SK-N-SH (cell line): ENCODE measurements at regions not wholly inside any gene's neighbourhood (a gene's known extent, or its start where the extent isn't known, plus 50 kb on each side); places are given as distances from the start of the nearest gene placed in this dataset.

Experiments
- CTCF ChIA-PET: fragments of 300-600, 350-600 bp; formaldehyde crosslinking; extraction: SDS; loops from one replicate; lab custom pipeline; 2021; lab: Yijun Ruan, JAX
- POLR2A ChIA-PET: fragments of 350-600 bp; sonication (Branson Sonifier 250); formaldehyde crosslinking; extraction: SDS; loops from one replicate; lab custom pipeline; 2020; ENCODE audit warnings: antibody characterized with exemption, inconsistent platforms; lab: Yijun Ruan, JAX
- DNase-seq: peaks from one replicate; pipeline ENCODE4 v3.0.0; 2012
- H2AFZ ChIP-seq: fragments of 200-600 bp; sonication (generic); 2 replicates; pipeline ENCODE4 v1.8.1; 2016; ENCODE audit warnings: antibody characterized with exemption, mild to moderate bottlenecking, low read depth
- H3F3A ChIP-seq: fragments of 200-600 bp; sonication (generic); replicated peaks from 2 replicates; pipeline ENCODE3; 2016; ENCODE audit warnings: antibody characterized with exemption, mild to moderate bottlenecking; ENCODE audit not compliant: insufficient read depth
- H3K27ac ChIP-seq, 2 experiments: fragments of 200-500 bp in 1 of 2; fragments of 200-600 bp in 1 of 2; sonication (Bioruptor generic) in 1 of 2; sonication (generic), shearing (Covaris generic) in 1 of 2; 2 replicates each; pipeline versions ENCODE4 v1.5.1 to v1.6.1; 2014 to 2016; ENCODE audit warnings: low read depth in 2 of 2, inconsistent platforms in 1 of 2, low read length in 1 of 2, mild to moderate bottlenecking in 1 of 2, mixed read lengths in 1 of 2
- H3K27me3 ChIP-seq: fragments of 200-600 bp; sonication (generic), shearing (Covaris generic); 2 replicates; pipeline ENCODE4 v1.6.1; 2016; ENCODE audit warnings: mixed run types; ENCODE audit not compliant: insufficient read depth
- H3K36me3 ChIP-seq, 2 experiments: fragments of 200-500 bp in 1 of 2; fragments of 200-600 bp in 1 of 2; sonication (Bioruptor generic) in 1 of 2; sonication (generic) in 1 of 2; replicated peaks in 1 of 2; 2 replicates each; pipeline versions ENCODE3 to v1.5.1; 2014 to 2016; ENCODE audit warnings: low read length in 1 of 2, mild to moderate bottlenecking in 1 of 2; ENCODE audit not compliant: insufficient read depth in 2 of 2, control insufficient read depth in 1 of 2
- H3K4me1 ChIP-seq, 2 experiments: fragments of 200-500 bp in 1 of 2; fragments of 200-600 bp in 1 of 2; sonication (Bioruptor generic) in 1 of 2; sonication (generic), shearing (Covaris generic) in 1 of 2; 2 replicates each; pipeline versions ENCODE4 v1.5.1 to v1.6.1; 2014 to 2016; ENCODE audit warnings: low read depth in 1 of 2, low read length in 1 of 2, mixed run types in 1 of 2; ENCODE audit not compliant: insufficient read depth in 2 of 2, control insufficient read depth in 1 of 2
- H3K4me2 ChIP-seq: fragments of 200-600 bp; sonication (generic), shearing (Covaris generic); 2 replicates; pipeline ENCODE4 v1.6.1; 2017; ENCODE audit warnings: mixed run types
- H3K4me3 ChIP-seq, 2 experiments: fragments of 200-500 bp in 1 of 2; fragments of 200-600 bp in 1 of 2; sonication (Bioruptor generic) in 1 of 2; sonication (generic), shearing (Covaris generic) in 1 of 2; 2 replicates each; pipeline versions ENCODE4 v1.5.1 to v1.8.1; 2014 to 2016; ENCODE audit warnings: low read depth in 2 of 2, inconsistent platforms in 1 of 2, low read length in 1 of 2, mild to moderate bottlenecking in 1 of 2, mixed read lengths in 1 of 2, moderate library complexity in 1 of 2
- H3K79me2 ChIP-seq: fragments of 200-600 bp; sonication (generic); 2 replicates; pipeline ENCODE4 v1.8.1; 2017; ENCODE audit warnings: mild to moderate bottlenecking; ENCODE audit not compliant: insufficient read depth
- H3K9ac ChIP-seq: fragments of 200-600 bp; sonication (generic); 2 replicates; pipeline ENCODE4 v1.6.1; 2017; ENCODE audit warnings: mixed run types
- H3K9me2 ChIP-seq: fragments of 200-600 bp; sonication (generic); 2 replicates; pipeline ENCODE4 v1.6.1; 2017; ENCODE audit warnings: mixed run types
- H3K9me3 ChIP-seq: fragments of 200-600 bp; sonication (generic); 2 replicates; pipeline ENCODE4 v1.6.1; 2017; ENCODE audit warnings: mixed run types, mild to moderate bottlenecking, moderate library complexity
- H4K20me1 ChIP-seq: fragments of 200-600 bp; sonication (generic); 2 replicates; pipeline ENCODE4 v1.6.1; 2017; ENCODE audit warnings: mild to moderate bottlenecking, mixed run types; ENCODE audit not compliant: insufficient read depth
- CHD2 ChIP-seq: fragments of 150-350 bp; IDR thresholded peaks from 2 replicates; pipeline ENCODE4 v1.6.1; 2018; ENCODE audit warnings: low read length; ENCODE audit not compliant: partially characterized antibody
- ELF1 ChIP-seq: IDR thresholded peaks from 2 replicates; pipeline ENCODE4 v1.4.0; 2012
- EP300 ChIP-seq, 2 experiments: IDR thresholded peaks; 2 replicates each; pipeline versions ENCODE4 v1.4.0 to v1.6.1; 2012; ENCODE audit warnings: borderline replicate concordance in 1 of 2, low read depth in 1 of 2, low read length in 1 of 2
- GABPA ChIP-seq: IDR thresholded peaks from 2 replicates; pipeline ENCODE4 v1.4.0; 2012; ENCODE audit warnings: low read depth, mild to moderate bottlenecking
- IRF3 ChIP-seq: fragments of 150-350 bp; IDR thresholded peaks from 2 replicates; pipeline ENCODE4 v1.6.1; 2016; ENCODE audit warnings: mild to moderate bottlenecking, low read depth, low read length
- JUND ChIP-seq: IDR thresholded peaks from 2 replicates; pipeline ENCODE4 v1.4.0; 2012
- MAX ChIP-seq: IDR thresholded peaks from 2 replicates; pipeline ENCODE4 v1.4.0; 2012; ENCODE audit warnings: low read depth
- MEF2A ChIP-seq: IDR thresholded peaks from 2 replicates; pipeline ENCODE4 v1.4.0; 2012; ENCODE audit warnings: low read depth, borderline replicate concordance
- MXI1 ChIP-seq: IDR thresholded peaks from 2 replicates; pipeline ENCODE4 v1.6.1; 2012; ENCODE audit warnings: mild to moderate bottlenecking, low read depth, low read length, improper control_type of control experiment
- NFIC ChIP-seq: IDR thresholded peaks from 2 replicates; pipeline ENCODE4 v1.4.0; 2012; ENCODE audit warnings: borderline replicate concordance
- PBX3 ChIP-seq: IDR thresholded peaks from 2 replicates; pipeline ENCODE4; 2012
- POLR2AphosphoS5 ChIP-seq: IDR thresholded peaks from 2 replicates; pipeline ENCODE4 v1.6.1; 2012; ENCODE audit warnings: low read depth, low read length
- RAD21 ChIP-seq: IDR thresholded peaks from 2 replicates; pipeline ENCODE4 v1.6.1; 2012; ENCODE audit warnings: mild to moderate bottlenecking, low read length
- RCOR1 ChIP-seq: fragments of 150-350 bp; IDR thresholded peaks from 2 replicates; pipeline ENCODE4 v1.6.1; 2017; ENCODE audit warnings: antibody characterized with exemption, low read length
- RXRA ChIP-seq: IDR thresholded peaks from 2 replicates; pipeline ENCODE4 v1.4.0; 2012; ENCODE audit warnings: low read depth, mild to moderate bottlenecking, borderline replicate concordance
- SIN3A ChIP-seq: IDR thresholded peaks from 2 replicates; pipeline ENCODE4 v1.6.1; 2012; ENCODE audit warnings: low read depth, mild to moderate bottlenecking, low read length, moderate library complexity, borderline replicate concordance
- SMC3 ChIP-seq: IDR thresholded peaks from 2 replicates; pipeline ENCODE4 v1.6.1; 2012; ENCODE audit warnings: low read depth, low read length, improper control_type of control experiment
- TAF1 ChIP-seq: IDR thresholded peaks from 2 replicates; pipeline ENCODE4 v1.6.1; 2012; ENCODE audit warnings: low read depth, mild to moderate bottlenecking, low read length, moderate library complexity, borderline replicate concordance
- TCF12 ChIP-seq: IDR thresholded peaks from 2 replicates; pipeline ENCODE4 v1.4.0; 2012
- TEAD4 ChIP-seq: IDR thresholded peaks from 2 replicates; pipeline ENCODE4 v1.4.0; 2012; ENCODE audit warnings: mild to moderate bottlenecking, borderline replicate concordance; ENCODE audit not compliant: insufficient read depth
- USF1 ChIP-seq: IDR thresholded peaks from 2 replicates; pipeline ENCODE4 v1.4.0; 2012; ENCODE audit warnings: low read depth, borderline replicate concordance
- USF2 ChIP-seq: fragments of 150-350 bp; IDR thresholded peaks from 2 replicates; pipeline ENCODE4 v1.6.1; 2017; ENCODE audit warnings: antibody characterized with exemption, low read length, low read depth, borderline replicate concordance
- ZBTB33 ChIP-seq: IDR thresholded peaks from 2 replicates; pipeline ENCODE4 v1.4.0; 2012; ENCODE audit warnings: low read depth, borderline replicate concordance
- WGBS: methylation state at CpG from one replicate; pipeline ENCODE4 v1.1.6; 2017; ENCODE audit warnings: low lambda C conversion rate; 5-methylcytosine and 5-hydroxymethylcytosine counted together

- Histone ChIP-seq H3K4me2 (no peak overlapping the region), H2AFZ (no peak overlapping the region), H3F3A (no peaks in the 10 kb centered on the region), H3K27me3 (no peaks in the 10 kb centered on the region), H3K36me3 (no peaks in the 10 kb centered on the region), H3K27ac (no peak overlapping the region), H3K9ac (no peak overlapping the region), H3K9me2 (no peaks in the 10 kb centered on the region), H3K4me1 (peaks cover 0 to 3% of the 10 kb centered on the region in 2 experiments; a peak in 1 of 4 replicates), H3K4me3 (no peak overlapping the region), H3K79me2 (no peaks in the 10 kb centered on the region), H3K9me3 (no peaks in the 10 kb centered on the region), H4K20me1 (no peaks in the 10 kb centered on the region)
- ChIA-PET CTCF (interaction anchor here (1.3 to 1.4 kb wide), 2 partner anchors 12 to 159 kb away, joined by 3 read pairs; no protein-coding TSS in a partner anchor), POLR2A (no interaction called here)
- no peak for DNase-seq
- 67% methylated on average over 3 of the region's 3 CpGs for WGBS
- no peak for TF ChIP-seq MEF2A
- no peak for TF ChIP-seq SMC3
- TF ChIP-seq JUND = no peak
- TF ChIP-seq ZBTB33 = no peak
- TF ChIP-seq CHD2 = no peak
- TF ChIP-seq IRF3 = no peak
These were observed 189.3 kb downstream of the DEPDC1B start for GRCh38 chr5:60510663-60511062.

- TF ChIP-seq EP300 (IDR thresholded peaks at IDR 0.05; ENCODE audit: borderline replicate concordance in 1 of 2, low read depth in 1 of 2, low read length in 1 of 2) (no peak), POLR2AphosphoS5 (no peak), TCF12 (no peak), MXI1 (no peak), GABPA (no peak), NFIC (no peak), MAX (no peak), PBX3 (no peak), USF2 (no peak), TEAD4 (no peak), RAD21 (no peak), ELF1 (no peak), RXRA (no peak), USF1 (no peak), CHD2 (no peak), SIN3A (no peak), TAF1 (no peak), RCOR1 (no peak), JUND (no peak)
- ChIA-PET POLR2A (no interaction called here), CTCF (no interaction called here)
- Histone ChIP-seq H3F3A (no peaks in the 10 kb centered on the region), H3K4me3 (no peak overlapping the region), H3K4me2 (no peak overlapping the region), H3K4me1 (peaks cover 0 to 6% of the 10 kb centered on the region in 2 experiments; a peak in 1 of 4 replicates), H3K9me3 (no peaks in the 10 kb centered on the region), H3K36me3 (no peaks in the 10 kb centered on the region), H3K9me2 (no peaks in the 10 kb centered on the region), H2AFZ (no peak overlapping the region), H3K27me3 (no peaks in the 10 kb centered on the region), H3K27ac (no peak overlapping the region), H4K20me1 (no peaks in the 10 kb centered on the region), H3K9ac (no peak overlapping the region), H3K79me2 (no peaks in the 10 kb centered on the region)
- DNase-seq = no peak
- WGBS = 53% methylated on average over 3 of the region's 3 CpGs
These were observed 189.9 kb downstream of the DEPDC1B start for GRCh38 chr5:60510049-60510448.
